ENCODE measurements at regions not wholly inside any gene's neighbourhood (a gene's known extent, or its start where the extent isn't known, plus 50 kb on each side); places are given as distances from the start of the nearest gene placed in this dataset.

- H3K4me1 ChIP-seq: no peaks in the 10 kb centered on the region
- no peaks in the 10 kb centered on the region for H3K27me3 ChIP-seq (ENCODE audit: low read depth)
- TF ChIP-seq, protein P1, sequence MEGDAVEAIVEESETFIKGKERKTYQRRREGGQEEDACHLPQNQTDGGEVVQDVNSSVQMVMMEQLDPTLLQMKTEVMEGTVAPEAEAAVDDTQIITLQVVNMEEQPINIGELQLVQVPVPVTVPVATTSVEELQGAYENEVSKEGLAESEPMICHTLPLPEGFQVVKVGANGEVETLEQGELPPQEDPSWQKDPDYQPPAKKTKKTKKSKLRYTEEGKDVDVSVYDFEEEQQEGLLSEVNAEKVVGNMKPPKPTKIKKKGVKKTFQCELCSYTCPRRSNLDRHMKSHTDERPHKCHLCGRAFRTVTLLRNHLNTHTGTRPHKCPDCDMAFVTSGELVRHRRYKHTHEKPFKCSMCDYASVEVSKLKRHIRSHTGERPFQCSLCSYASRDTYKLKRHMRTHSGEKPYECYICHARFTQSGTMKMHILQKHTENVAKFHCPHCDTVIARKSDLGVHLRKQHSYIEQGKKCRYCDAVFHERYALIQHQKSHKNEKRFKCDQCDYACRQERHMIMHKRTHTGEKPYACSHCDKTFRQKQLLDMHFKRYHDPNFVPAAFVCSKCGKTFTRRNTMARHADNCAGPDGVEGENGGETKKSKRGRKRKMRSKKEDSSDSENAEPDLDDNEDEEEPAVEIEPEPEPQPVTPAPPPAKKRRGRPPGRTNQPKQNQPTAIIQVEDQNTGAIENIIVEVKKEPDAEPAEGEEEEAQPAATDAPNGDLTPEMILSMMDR (IDR thresholded peaks at IDR 0.05): no peak
- intact Hi-C loops (cut with DNase I): no loop called here
- ATAC-seq: no peak
- H3K36me3 ChIP-seq: no peaks in the 10 kb centered on the region
- no peak for DNase-seq
- no peaks in the 10 kb centered on the region for H3K9me3 ChIP-seq
- no peak overlapping the region for H3K4me3 ChIP-seq
- no peak overlapping the region for H3K27ac ChIP-seq
Observed at GRCh38 chr3:41041899-41042298, 157.4 kb upstream of the CTNNB1 start.

DNA sequence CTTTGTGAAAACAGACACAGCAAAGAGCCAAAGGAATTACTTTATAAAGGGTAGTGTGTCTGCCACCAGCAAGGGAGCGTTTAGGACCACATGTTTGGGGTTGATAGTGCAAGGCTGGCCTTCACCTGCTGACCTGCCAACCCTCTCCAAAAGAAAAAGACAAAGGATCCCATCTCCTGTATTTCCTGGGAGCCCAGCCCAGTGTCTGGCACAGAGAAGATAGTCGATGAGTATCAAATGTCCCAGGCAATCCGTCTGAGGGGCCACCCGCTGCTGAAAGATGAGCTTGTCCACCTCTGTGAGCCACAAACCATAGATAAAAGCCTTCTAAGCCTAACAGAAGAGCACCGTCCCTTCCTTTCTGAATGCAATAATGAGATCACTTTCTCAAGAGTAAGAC lies 154.8 kb upstream of the CTNNB1 start:
- no peak overlapping the region for H3K4me3 ChIP-seq
- H3K27me3 ChIP-seq (ENCODE audit: low read depth): no peaks in the 10 kb centered on the region
- H3K9me3 ChIP-seq: no peaks in the 10 kb centered on the region
- no peaks in the 10 kb centered on the region for H3K36me3 ChIP-seq
- TF ChIP-seq, protein P1 (IDR thresholded peaks at IDR 0.05): no peak
- no peak overlapping the region for H3K27ac ChIP-seq
- no peaks in the 10 kb centered on the region for H3K4me1 ChIP-seq
- intact Hi-C loops (cut with DNase I): no loop called here
- DNase-seq: no peak
- ATAC-seq: no peak

DNA sequence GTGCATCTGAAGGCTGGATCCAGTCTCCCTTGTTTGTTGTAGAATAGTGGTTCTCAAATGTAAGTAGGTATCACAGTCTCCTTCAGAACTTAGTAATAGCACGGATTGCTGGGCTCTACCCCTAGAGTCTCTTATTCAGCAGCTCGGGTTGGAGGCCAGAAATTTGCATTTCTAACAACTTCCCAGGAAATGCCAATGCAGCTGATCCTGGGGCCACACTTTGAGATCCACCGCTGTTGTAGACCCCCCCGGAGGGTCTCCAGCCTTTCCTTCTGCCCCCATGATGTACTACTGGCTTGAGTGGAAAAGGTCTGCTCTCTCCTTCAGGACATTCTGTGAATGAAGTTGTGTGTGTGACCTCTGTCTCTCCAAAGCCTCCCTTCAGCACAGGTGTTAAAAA lies 153.8 kb upstream of the CTNNB1 start:
- TF ChIP-seq, protein P1 (IDR thresholded peaks at IDR 0.05): no peak
- no peaks in the 10 kb centered on the region for H3K9me3 ChIP-seq
- no peak for DNase-seq
- intact Hi-C loops (cut with DNase I): no loop called here
- H3K27ac ChIP-seq: no peak overlapping the region
- no peaks in the 10 kb centered on the region for H3K36me3 ChIP-seq
- H3K4me1 ChIP-seq: no peaks in the 10 kb centered on the region
- H3K4me3 ChIP-seq: no peak overlapping the region
- H3K27me3 ChIP-seq (ENCODE audit: low read depth): no peaks in the 10 kb centered on the region
- no peak for ATAC-seq

- H3K27ac ChIP-seq: no peak overlapping the region
Observed at GRCh38 chr3:41050144-41050543, 149.2 kb upstream of the CTNNB1 start.

GRCh38 chr3:41053220-41053619 lies 146.1 kb upstream of the CTNNB1 start:
- DNase-seq: no peak
- intact Hi-C loops (cut with DNase I): no loop called here
- no peak overlapping the region for H3K4me3 ChIP-seq
- no peaks in the 10 kb centered on the region for H3K9me3 ChIP-seq
- no peak for ATAC-seq
- H3K4me1 ChIP-seq: no peaks in the 10 kb centered on the region
- no peak overlapping the region for H3K27ac ChIP-seq
- no peaks in the 10 kb centered on the region for H3K27me3 ChIP-seq (ENCODE audit: low read depth)
- H3K36me3 ChIP-seq: no peaks in the 10 kb centered on the region
- TF ChIP-seq, protein P1 (IDR thresholded peaks at IDR 0.05): no peak

More at GRCh38 chr3:41050144-41050543, 149.2 kb upstream of the CTNNB1 start:
- TF ChIP-seq, protein P1 (IDR thresholded peaks at IDR 0.05): no peak
- ATAC-seq (no peak), DNase-seq (no peak)
- Histone ChIP-seq H3K27me3 (ENCODE audit: low read depth) (no peaks in the 10 kb centered on the region), H3K4me1 (no peaks in the 10 kb centered on the region), H3K4me3 (no peak overlapping the region), H3K9me3 (no peaks in the 10 kb centered on the region), H3K36me3 (no peaks in the 10 kb centered on the region)
- intact Hi-C loops (cut with DNase I): no loop called here

DNA sequence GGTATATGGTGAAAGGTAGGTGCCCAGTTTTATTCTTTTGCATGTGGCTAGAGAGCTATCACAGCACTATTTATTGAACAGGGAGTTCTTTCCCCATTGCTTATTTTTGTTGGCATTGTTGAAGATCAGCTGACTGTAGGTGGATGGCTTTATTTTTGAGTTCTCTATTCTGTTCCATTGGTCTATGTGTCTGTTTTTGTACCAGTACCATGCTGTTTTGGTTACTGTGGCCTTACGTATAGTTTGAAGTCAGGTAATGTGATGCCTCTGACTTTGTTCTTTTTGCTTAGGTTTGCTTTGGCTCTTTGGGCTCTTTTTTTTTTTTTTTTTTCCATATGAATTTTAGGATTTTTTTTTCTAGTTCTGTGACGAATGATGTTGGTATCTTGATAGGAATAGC lies 139.2 kb upstream of the CTNNB1 start:
- H3K9me3 ChIP-seq: no peaks in the 10 kb centered on the region
- no peaks in the 10 kb centered on the region for H3K27me3 ChIP-seq (ENCODE audit: low read depth)
- no peak overlapping the region for H3K4me3 ChIP-seq
- no peaks in the 10 kb centered on the region for H3K36me3 ChIP-seq
- DNase-seq: no peak
- no peak overlapping the region for H3K27ac ChIP-seq
- no peak for ATAC-seq
- H3K4me1 ChIP-seq: no peaks in the 10 kb centered on the region
- intact Hi-C loops (cut with DNase I): no loop called here
- TF ChIP-seq, protein P1 (IDR thresholded peaks at IDR 0.05): no peak
